GM18858 (cell line): ENCODE measurements at regions not wholly inside any gene's neighbourhood (a gene's known extent, or its start where the extent isn't known, plus 50 kb on each side); places are given as distances from the start of the nearest gene placed in this dataset.
A peak's percentile ranks its signal among the peaks of the same experiment; 100 is the strongest.

Experiments
- ATAC-seq: cut with Tn5 transposase; IDR thresholded peaks from one replicate; pipeline ENCODE4 v1.9.1; 2021; ENCODE audit not compliant: unreplicated experiment

DNA sequence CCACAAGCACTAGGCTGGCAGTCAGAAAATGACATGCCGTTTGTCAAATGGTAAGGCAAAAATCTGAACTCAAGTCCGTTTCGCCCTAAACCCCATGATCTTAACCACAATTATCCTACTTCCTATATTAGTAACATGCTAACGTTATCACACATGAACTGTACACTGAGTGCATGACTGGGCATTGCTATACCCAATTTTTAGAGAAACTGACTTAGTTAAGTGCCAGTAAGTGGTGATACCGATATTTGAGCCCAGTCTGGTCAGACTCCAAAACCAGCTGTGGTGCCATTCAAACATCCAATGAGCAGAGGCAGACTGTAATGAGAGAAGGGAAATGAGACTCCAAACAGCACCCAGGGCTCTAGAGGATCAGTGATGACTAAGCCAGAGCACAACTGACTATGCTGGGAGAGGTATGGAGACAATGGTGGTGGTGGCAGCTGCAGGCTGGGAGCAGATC, 311.7 kb upstream of the PKDCC start:
- ATAC-seq, result peak; percentile 93

GRCh38 chr2:41736586-41736985, 311.2 kb upstream of the PKDCC start:
- ATAC-seq, result peak; percentile 29

DNA sequence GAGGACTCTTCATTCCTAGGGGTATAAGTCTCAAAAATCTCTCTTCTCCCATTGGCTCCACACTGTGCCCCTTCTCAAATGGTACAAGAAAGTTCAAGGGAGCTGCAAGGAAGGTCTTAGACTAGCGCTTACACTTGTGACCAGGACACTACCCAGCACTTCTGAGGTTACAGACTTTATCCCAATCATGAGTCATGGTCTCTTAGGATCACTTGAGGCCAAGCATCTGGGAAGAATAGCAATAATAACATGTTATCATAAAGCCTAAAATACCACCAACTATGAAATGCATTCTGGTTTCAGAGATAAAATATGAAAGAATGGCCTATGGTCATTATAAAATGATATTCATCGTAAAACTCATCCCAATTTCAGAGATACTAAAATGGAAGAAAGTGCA, 309.9 kb upstream of the PKDCC start:
- ATAC-seq, result no peak

- peak; percentile 100 for ATAC-seq
Measured at GRCh38 chr2:41741951-41742595, 305.7 kb upstream of the PKDCC start.

- ATAC-seq, result no peak
Measured at GRCh38 chr2:41743324-41743723, 304.5 kb upstream of the PKDCC start.

GRCh38 chr2:41750829-41751228, 297.0 kb upstream of the PKDCC start:
- no peak for ATAC-seq

DNA sequence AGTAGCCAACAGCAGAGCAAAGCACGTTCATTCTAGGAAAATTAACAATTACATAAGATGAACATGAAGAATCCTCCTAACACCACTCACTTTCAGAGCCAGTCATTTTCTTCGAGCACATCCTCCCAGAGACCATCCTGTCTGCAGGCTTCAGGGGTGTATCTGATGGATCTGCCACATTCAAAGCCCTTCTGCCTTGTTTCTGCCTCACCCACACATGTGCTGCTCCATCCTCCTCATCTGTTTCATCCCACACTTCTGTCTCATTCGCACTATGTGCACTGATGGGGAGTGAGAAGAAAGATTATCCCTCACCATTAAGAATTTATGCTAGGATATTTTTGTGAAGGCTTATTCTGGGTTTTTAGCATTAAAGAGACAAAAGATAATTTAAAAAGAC, 287.9 kb upstream of the PKDCC start:
- no peak for ATAC-seq

DNA sequence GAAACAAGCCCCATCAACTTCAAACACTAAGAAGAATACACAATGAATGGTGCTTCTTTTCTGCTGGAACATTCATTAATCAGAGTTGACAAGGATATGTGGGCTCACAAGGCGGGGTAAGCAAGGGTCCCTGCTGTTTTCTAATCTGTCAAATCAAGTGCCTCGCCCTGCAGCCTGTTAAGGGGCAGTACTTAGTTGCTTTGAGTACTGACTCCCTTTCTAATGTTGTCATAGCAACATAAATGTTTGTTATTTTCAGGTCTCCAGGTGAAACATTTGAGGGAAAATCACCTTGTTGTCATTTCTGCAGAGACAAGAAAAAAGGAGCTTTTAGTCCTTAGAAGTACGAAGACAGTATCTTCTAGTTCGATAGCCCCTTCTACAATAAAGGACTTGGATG, 284.7 kb upstream of the PKDCC start:
- ATAC-seq, result no peak

GRCh38 chr2:41764131-41764530, 283.7 kb upstream of the PKDCC start:
- no peak for ATAC-seq

GRCh38 chr2:41764919-41765318, 282.9 kb upstream of the PKDCC start:
- no peak for ATAC-seq

- ATAC-seq, result no peak
Measured at GRCh38 chr2:41768310-41768709, 279.5 kb upstream of the PKDCC start.

DNA sequence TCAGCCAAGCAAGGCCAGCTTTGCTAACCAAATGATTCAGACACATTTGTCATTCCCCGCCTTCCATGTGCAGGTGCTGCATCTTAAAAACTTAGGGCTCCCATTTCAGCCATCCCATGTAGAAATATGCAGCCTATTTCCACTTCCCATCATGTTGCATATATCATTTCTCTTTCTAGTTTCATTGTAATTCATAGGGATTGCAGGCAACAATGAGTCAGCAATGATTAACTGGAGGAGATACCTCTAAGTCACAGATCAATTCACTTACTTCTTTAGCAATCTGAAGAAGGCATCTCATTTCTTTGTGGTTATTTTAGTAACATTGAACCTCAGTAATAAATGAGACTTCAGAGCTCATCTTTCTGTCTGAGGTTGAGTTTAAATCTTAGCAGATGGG, 276.1 kb upstream of the PKDCC start:
- no peak for ATAC-seq

DNA sequence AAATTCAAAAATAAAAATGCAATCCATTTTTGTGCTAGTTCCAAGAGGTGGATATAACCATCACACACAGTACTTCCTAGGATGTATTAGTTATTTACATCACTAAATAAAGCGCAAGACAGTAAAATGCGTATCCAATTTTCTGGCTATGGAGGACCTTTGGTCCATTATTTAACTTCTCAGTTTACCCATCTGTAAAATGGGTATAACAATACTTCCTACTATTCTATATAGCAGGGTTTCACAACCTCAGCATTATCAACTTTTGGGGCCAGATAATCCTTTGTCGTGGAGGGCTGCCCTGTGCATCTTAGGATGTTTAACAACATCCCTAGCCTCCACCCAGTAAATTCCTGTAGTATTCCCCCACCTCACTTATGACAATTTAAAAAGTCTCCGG, 275.1 kb upstream of the PKDCC start:
- ATAC-seq, result no peak

GRCh38 chr2:41774011-41774605, 273.7 kb upstream of the PKDCC start:
- ATAC-seq, result no peak

DNA sequence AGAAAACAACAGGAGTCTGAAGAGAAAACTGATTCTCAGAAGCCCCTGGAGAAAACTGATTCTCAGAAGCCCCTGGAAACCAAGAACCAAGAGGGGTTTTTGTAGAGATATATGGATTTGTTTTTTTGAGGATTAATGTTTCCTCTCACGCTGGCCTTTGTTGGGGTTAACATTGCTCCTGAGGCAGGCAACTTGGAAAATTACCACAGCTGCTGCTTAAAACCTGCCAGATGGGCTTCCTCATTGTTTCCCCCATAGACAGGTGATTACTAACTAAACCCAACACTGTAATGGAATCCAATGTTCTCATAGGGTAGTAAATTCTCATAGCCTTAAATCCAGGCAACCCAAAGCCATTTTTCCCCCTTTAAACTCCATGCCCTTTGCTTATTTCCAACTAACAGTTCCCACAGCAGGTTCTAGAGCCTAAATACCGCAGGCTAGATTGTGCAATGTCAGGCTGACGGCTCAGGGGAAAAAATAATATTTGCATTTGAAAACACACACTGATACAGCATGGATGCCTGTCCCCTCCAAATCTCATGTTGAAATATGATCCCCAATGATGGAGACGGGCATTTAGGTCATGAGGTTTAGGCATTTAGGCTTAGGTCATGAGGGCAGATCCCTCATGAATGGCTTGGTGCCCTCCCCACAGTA, 272.3 kb upstream of the PKDCC start:
- ATAC-seq, result no peak

GRCh38 chr2:41779888-41780287, 267.9 kb upstream of the PKDCC start:
- ATAC-seq, result no peak

DNA sequence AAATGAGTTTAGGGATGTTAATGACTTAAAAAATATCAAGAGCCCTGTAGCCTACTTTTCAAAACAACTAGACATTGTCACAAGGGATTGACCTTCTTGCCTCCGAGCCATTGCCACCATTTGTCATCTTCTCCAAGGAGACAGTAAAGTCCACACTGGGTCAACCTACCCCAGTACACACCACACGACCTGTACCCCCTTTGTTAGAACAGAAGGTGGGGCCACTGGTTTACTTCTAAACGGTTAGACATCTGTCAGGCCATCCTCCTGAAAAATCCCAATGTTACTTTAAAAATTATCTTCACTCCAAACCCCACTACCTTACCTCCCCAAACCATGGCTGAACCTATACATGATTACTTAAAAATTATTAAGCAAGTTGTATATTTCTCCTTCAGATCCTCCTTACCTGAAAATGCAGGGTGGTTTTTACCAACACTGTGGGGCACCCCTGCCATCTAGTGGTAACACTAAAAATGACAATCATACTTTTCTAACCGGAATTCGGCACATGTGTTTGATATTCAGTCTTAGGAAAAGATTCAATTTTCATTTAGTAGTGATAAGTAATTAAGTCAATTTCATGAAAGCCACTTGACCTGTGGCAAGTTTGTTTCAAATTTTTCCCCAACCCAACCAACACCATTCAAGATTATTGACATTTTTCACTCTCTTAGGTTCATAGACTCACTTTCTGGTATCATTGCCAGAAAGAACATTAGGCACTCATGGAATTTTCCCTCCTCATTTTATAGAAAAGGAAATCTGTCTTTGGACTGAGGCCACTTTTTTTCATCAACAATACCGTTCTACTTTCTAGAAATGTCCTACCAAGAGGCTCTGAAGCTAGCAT, 265.3 kb upstream of the PKDCC start:
- peak; percentile 71 for ATAC-seq

DNA sequence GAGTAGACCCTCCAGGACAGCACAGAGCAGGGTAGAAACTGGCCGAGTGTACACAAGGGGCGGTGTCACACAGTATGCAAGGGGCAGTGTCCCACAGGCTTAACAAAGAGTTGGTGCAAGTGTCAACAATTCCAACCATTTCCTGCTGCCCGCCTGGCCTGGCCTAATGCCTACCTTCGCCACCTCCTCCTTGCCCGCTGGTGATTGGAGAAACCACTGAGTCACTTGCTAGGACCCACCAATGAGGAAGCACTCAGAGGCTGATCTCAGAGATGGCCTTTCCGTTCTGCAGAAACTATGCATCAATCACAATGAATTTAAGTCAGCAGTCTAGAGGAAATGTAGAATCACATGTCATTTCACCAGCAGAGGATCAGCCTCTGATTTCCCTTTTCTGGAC, 263.3 kb upstream of the PKDCC start:
- ATAC-seq, result no peak

GRCh38 chr2:41785251-41786022, 262.4 kb upstream of the PKDCC start:
- no peak for ATAC-seq

DNA sequence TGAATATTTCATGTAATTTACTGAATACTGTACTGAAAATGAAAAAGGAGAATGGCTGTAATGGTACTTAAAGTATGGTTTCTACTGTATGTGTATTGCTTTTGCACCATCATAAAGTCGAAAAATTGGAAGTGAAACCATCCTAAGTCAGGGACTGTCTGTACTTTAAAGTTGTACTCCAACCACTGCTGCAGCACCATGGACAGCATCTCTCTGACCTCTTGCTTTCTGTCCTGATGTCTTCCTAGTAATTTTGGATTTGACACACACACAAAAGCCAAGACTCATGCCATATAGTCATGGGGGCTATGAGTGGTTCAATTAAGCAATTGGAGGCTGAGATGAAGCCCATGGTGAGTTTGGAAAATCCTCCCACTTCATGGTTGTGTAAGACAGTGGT, 256.3 kb upstream of the PKDCC start:
- ATAC-seq, result no peak

GRCh38 chr2:41803361-41803760, 244.5 kb upstream of the PKDCC start:
- ATAC-seq, result no peak
